ENCODE measurements at regions not wholly inside any gene's neighbourhood (a gene's known extent, or its start where the extent isn't known, plus 50 kb on each side); places are given as distances from the start of the nearest gene placed in this dataset.
"Not testable (repeated sequence)": the region's sequence is repeated elsewhere in the genome, so short reads cannot be mapped to it uniquely, and the experiment has no call there.

GRCh38 chr15:22639983-22640382, 146.5 kb upstream of the NIPA1 start:
- not testable (repeated sequence) for TF ChIP-seq CSDC2 (CRISPR knock-in tag; IDR thresholded peaks at IDR 0.05)
- TF ChIP-seq, protein P1, sequence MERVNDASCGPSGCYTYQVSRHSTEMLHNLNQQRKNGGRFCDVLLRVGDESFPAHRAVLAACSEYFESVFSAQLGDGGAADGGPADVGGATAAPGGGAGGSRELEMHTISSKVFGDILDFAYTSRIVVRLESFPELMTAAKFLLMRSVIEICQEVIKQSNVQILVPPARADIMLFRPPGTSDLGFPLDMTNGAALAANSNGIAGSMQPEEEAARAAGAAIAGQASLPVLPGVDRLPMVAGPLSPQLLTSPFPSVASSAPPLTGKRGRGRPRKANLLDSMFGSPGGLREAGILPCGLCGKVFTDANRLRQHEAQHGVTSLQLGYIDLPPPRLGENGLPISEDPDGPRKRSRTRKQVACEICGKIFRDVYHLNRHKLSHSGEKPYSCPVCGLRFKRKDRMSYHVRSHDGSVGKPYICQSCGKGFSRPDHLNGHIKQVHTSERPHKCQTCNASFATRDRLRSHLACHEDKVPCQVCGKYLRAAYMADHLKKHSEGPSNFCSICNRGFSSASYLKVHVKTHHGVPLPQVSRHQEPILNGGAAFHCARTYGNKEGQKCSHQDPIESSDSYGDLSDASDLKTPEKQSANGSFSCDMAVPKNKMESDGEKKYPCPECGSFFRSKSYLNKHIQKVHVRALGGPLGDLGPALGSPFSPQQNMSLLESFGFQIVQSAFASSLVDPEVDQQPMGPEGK (CRISPR knock-in tag; IDR thresholded peaks at IDR 0.05; ENCODE audit: borderline replicate concordance) = not testable (repeated sequence)
- TF ChIP-seq, protein P2, sequence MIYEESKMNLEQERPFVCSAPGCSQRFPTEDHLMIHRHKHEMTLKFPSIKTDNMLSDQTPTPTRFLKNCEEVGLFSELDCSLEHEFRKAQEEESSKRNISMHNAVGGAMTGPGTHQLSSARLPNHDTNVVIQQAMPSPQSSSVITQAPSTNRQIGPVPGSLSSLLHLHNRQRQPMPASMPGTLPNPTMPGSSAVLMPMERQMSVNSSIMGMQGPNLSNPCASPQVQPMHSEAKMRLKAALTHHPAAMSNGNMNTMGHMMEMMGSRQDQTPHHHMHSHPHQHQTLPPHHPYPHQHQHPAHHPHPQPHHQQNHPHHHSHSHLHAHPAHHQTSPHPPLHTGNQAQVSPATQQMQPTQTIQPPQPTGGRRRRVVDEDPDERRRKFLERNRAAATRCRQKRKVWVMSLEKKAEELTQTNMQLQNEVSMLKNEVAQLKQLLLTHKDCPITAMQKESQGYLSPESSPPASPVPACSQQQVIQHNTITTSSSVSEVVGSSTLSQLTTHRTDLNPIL (CRISPR knock-in tag; IDR thresholded peaks at IDR 0.05; ENCODE audit: low read depth) = not testable (repeated sequence)

Data from SK-N-SH treated with all-trans-retinoic acid at 6 μM for 48 hours (cell line).